ENCODE measurements at regions not wholly inside any gene's neighbourhood (a gene's known extent, or its start where the extent isn't known, plus 50 kb on each side); places are given as distances from the start of the nearest gene placed in this dataset.

GRCh38 chr1:36691374-36691773 lies 208.7 kb upstream of the CSF3R start:
- Histone ChIP-seq H3K4me1 (replicated peaks) (no peaks in the 10 kb centered on the region), H3K9me3 (replicated peaks) (no peaks in the 10 kb centered on the region), H3K27ac (no peak overlapping the region), H3K4me3 (no peak overlapping the region), H3K27me3 (replicated peaks) (peaks cover 38% of the 10 kb centered on the region), H3K36me3 (no peaks in the 10 kb centered on the region)
- no peak for DNase-seq (ENCODE audit: low read depth in 1 of 2, low spot score in 2 of 2)

DNA sequence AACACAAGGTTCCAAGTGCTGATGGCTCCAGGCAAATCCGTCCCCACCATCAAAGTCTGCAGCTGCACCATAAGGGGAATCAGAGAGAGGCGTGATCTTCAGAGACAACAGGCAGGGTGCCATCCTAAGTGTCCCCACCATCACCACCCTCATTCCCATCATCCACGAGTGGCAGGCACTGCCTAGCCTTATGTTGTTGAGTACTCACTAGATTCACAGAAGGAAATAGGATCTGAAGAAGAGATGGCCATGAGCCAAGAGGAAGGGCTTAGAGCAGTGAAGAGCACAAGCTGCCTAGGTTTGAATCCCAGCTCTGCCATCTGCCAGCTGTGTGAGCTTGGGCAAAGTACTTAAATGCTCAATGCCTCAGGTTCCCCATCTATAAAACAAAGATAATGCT lies 207.3 kb upstream of the CSF3R start:
- no peaks in the 10 kb centered on the region for H3K4me1 ChIP-seq (replicated peaks)
- DNase-seq (ENCODE audit: low read depth in 1 of 2, low spot score in 2 of 2): no peak
- H3K27me3 ChIP-seq (replicated peaks): peaks cover 32% of the 10 kb centered on the region
- H3K27ac ChIP-seq: no peak overlapping the region
- H3K4me3 ChIP-seq: no peak overlapping the region
- no peaks in the 10 kb centered on the region for H3K36me3 ChIP-seq
- no peaks in the 10 kb centered on the region for H3K9me3 ChIP-seq (replicated peaks)

GRCh38 chr1:36687312-36687711 lies 204.6 kb upstream of the CSF3R start:
- Histone ChIP-seq H3K4me1 (replicated peaks) (no peaks in the 10 kb centered on the region), H3K27ac (no peak overlapping the region), H3K9me3 (replicated peaks) (no peaks in the 10 kb centered on the region), H3K36me3 (no peaks in the 10 kb centered on the region), H3K27me3 (replicated peaks) (peaks cover 16% of the 10 kb centered on the region), H3K4me3 (no peak overlapping the region)
- DNase-seq (ENCODE audit: low read depth in 1 of 2, low spot score in 2 of 2): no peak

- Histone ChIP-seq H3K27ac (no peak overlapping the region), H3K36me3 (no peaks in the 10 kb centered on the region), H3K4me3 (no peak overlapping the region), H3K9me3 (replicated peaks) (0 out of 2 replicates have a peak, but pooled peaks cover 2% of the 10 kb centered on the region), H3K4me1 (replicated peaks) (no peaks in the 10 kb centered on the region), H3K27me3 (replicated peaks) (peaks cover 9% of the 10 kb centered on the region; the same call in 1 of the 2 replicates)
- no peak for DNase-seq (ENCODE audit: low read depth in 1 of 2, low spot score in 2 of 2)
These were observed 193.3 kb upstream of the CSF3R start for GRCh38 chr1:36675931-36676562.

DNA sequence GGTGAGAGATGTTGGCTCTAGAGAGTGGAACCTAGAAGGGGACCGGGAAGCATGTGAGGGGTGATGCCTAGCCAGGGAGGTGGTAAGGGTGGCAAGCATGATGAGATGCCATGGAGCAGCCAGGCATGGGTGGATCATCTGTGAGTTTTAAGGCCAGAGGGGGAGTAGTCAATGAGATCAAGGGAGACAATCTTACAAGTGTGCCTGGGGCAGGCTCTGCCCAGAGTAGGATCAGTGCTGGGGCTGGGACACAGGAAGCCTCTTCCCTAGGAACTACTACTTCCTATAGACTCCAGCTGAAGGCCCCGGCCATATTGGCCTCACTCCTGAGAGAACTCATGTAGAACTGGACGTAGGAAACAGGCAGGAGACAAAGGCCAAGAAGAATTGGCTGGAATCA lies 192.4 kb upstream of the CSF3R start:
- Histone ChIP-seq H3K27ac (no peak overlapping the region), H3K4me3 (no peak overlapping the region)

DNA sequence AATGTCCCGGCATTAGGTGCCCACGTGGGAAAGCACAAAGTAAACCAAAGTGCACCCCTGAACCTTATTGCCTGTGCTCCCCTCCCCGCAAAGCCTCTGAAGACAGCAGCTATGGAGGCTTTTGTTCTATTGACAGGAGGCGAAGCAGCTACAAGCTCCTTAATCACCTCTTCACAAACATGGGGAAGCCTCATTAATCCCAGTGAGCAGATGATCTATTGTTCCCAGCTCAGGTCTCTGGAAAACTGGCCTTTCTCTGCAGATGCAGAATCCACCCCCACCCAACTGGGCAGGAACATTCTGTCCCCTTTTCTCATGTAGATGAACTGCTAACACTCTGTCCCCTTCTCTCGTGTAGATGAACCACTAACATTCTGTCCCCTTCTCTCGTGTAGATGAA lies 190.5 kb upstream of the CSF3R start:
- Histone ChIP-seq H3K36me3 (no peaks in the 10 kb centered on the region), H3K4me3 (no peak overlapping the region), H3K27ac (no peak overlapping the region), H3K27me3 (replicated peaks) (peaks cover 6% of the 10 kb centered on the region; the same call in 1 of the 2 replicates), H3K9me3 (replicated peaks) (0 out of 2 replicates have a peak, but pooled peaks cover 2% of the 10 kb centered on the region), H3K4me1 (replicated peaks) (no peaks in the 10 kb centered on the region)
- no peak for DNase-seq (ENCODE audit: low read depth in 1 of 2, low spot score in 2 of 2)

More for the DNA sequence above, 192.4 kb upstream of the CSF3R start:
- DNase-seq (ENCODE audit: low read depth in 1 of 2, low spot score in 2 of 2): no peak
- H3K9me3 ChIP-seq (replicated peaks): 0 out of 2 replicates have a peak, but pooled peaks cover 2% of the 10 kb centered on the region
- no peaks in the 10 kb centered on the region for H3K4me1 ChIP-seq (replicated peaks)
- no peaks in the 10 kb centered on the region for H3K36me3 ChIP-seq
- peaks cover 6% of the 10 kb centered on the region; the same call in 1 of the 2 replicates for H3K27me3 ChIP-seq (replicated peaks)

DNA sequence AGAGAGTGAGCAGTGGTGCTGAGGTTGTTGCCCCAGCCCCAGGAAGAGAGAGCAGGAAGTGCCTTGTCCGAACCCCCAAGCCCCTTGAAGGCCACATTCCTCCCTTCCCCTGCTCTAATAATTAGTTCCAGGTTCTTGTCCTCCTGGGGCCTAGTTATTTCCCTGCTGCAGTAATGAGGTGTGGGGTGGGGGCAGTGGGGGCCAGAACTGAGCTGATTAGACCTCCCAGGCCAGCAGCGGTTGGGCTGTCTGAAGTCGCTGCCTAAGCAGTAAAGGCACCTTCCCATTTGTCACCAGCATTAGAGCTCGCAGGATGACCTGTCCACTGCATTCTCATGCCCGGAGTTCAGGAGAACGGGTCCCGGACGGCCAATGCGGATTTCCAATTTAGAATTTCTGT lies 186.5 kb upstream of the CSF3R start:
- H3K27me3 ChIP-seq (replicated peaks): peaks cover 16% of the 10 kb centered on the region
- no peak overlapping the region for H3K27ac ChIP-seq
- H3K9me3 ChIP-seq (replicated peaks): no peaks in the 10 kb centered on the region
- H3K4me1 ChIP-seq (replicated peaks): no peaks in the 10 kb centered on the region
- H3K36me3 ChIP-seq: no peaks in the 10 kb centered on the region
- DNase-seq (ENCODE audit: low read depth in 1 of 2, low spot score in 2 of 2): no peak
- H3K4me3 ChIP-seq: no peak overlapping the region

- Histone ChIP-seq H3K27ac (no peak overlapping the region), H3K4me1 (replicated peaks) (no peaks in the 10 kb centered on the region), H3K27me3 (replicated peaks) (peaks cover 16% of the 10 kb centered on the region), H3K36me3 (no peaks in the 10 kb centered on the region), H3K4me3 (no peak overlapping the region), H3K9me3 (replicated peaks) (no peaks in the 10 kb centered on the region)
- DNase-seq (ENCODE audit: low read depth in 1 of 2, low spot score in 2 of 2): no peak
These were observed 185.1 kb upstream of the CSF3R start for GRCh38 chr1:36667836-36668235.

DNA sequence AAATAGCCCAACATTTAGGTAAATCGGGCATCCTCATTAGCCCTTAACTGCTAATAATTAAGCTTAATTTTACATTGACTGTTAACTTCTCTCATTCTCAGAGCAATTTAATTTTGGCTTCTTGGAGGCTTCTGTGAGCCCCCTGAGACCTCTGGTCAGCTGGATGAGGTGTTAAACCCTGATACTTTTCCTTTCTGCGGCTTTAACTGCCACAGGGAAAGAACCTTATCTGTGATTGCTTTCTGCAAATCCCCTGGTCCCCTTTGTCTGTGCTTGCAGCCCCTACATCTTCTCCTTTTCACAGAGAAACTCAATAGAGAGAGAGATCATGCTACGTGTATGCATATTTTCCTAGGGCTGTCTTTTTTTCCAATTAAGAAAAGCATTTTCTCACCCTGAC lies 184.5 kb upstream of the CSF3R start:
- H3K9me3 ChIP-seq (replicated peaks): no peaks in the 10 kb centered on the region
- no peak for DNase-seq (ENCODE audit: low read depth in 1 of 2, low spot score in 2 of 2)

GRCh38 chr1:36665478-36666080 lies 182.9 kb upstream of the CSF3R start:
- Histone ChIP-seq H3K27me3 (replicated peaks) (peaks cover 16% of the 10 kb centered on the region), H3K4me3 (no peak overlapping the region), H3K4me1 (replicated peaks) (no peaks in the 10 kb centered on the region), H3K27ac (no peak overlapping the region), H3K9me3 (replicated peaks) (no peaks in the 10 kb centered on the region), H3K36me3 (no peaks in the 10 kb centered on the region)
- DNase-seq (ENCODE audit: low read depth in 1 of 2, low spot score in 2 of 2): no peak

More for the DNA sequence above, 184.5 kb upstream of the CSF3R start:
- Histone ChIP-seq H3K36me3 (no peaks in the 10 kb centered on the region), H3K27ac (no peak overlapping the region), H3K27me3 (replicated peaks) (peaks cover 13% of the 10 kb centered on the region), H3K4me1 (replicated peaks) (no peaks in the 10 kb centered on the region), H3K4me3 (no peak overlapping the region)

GRCh38 chr1:36664571-36665287 lies 182.0 kb upstream of the CSF3R start:
- Histone ChIP-seq H3K4me3 (no peak overlapping the region), H3K36me3 (no peaks in the 10 kb centered on the region), H3K27me3 (replicated peaks) (peaks cover 22% of the 10 kb centered on the region), H3K4me1 (replicated peaks) (no peaks in the 10 kb centered on the region), H3K27ac (no peak overlapping the region), H3K9me3 (replicated peaks) (no peaks in the 10 kb centered on the region)
- DNase-seq (ENCODE audit: low read depth in 1 of 2, low spot score in 2 of 2): no peak

GRCh38 chr1:36663772-36664430 lies 181.2 kb upstream of the CSF3R start:
- no peak for DNase-seq (ENCODE audit: low read depth in 1 of 2, low spot score in 2 of 2)
- H3K27me3 ChIP-seq (replicated peaks): peaks cover 27% of the 10 kb centered on the region
- H3K27ac ChIP-seq: no peak overlapping the region
- no peaks in the 10 kb centered on the region for H3K36me3 ChIP-seq
- no peak overlapping the region for H3K4me3 ChIP-seq
- no peaks in the 10 kb centered on the region for H3K9me3 ChIP-seq (replicated peaks)
- no peaks in the 10 kb centered on the region for H3K4me1 ChIP-seq (replicated peaks)

DNA sequence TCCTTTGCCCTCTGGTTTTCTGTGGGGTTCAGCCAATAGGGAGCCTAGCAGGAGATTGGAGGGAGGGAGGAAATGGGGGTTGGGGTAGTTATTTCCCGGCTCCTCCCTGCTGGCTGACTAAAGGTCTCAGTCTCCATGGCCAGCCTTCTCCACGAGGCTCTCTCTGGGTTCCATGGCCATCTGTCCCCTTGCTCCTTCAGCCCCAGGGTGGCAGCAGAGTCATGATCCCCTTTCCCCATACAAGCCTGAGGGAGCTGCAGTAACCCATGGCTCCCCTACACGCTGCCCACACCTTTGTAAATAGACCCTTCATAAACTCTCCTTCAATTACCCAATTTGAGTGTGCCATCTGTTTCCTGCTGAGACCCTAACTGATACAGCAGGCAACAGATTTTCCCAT lies 176.1 kb upstream of the CSF3R start:
- Histone ChIP-seq H3K27ac (no peak overlapping the region), H3K4me1 (replicated peaks) (no peaks in the 10 kb centered on the region), H3K4me3 (no peak overlapping the region), H3K36me3 (no peaks in the 10 kb centered on the region), H3K9me3 (replicated peaks) (no peaks in the 10 kb centered on the region), H3K27me3 (replicated peaks) (peaks cover 29% of the 10 kb centered on the region)
- DNase-seq (ENCODE audit: low read depth in 1 of 2, low spot score in 2 of 2): no peak

GRCh38 chr1:36657826-36658225 lies 175.1 kb upstream of the CSF3R start:
- DNase-seq (ENCODE audit: low read depth in 1 of 2, low spot score in 2 of 2): no peak
- Histone ChIP-seq H3K27ac (no peak overlapping the region), H3K36me3 (no peaks in the 10 kb centered on the region), H3K9me3 (replicated peaks) (no peaks in the 10 kb centered on the region), H3K4me1 (replicated peaks) (no peaks in the 10 kb centered on the region), H3K4me3 (no peak overlapping the region), H3K27me3 (replicated peaks) (peaks cover 37% of the 10 kb centered on the region)
